Pancreas (tissue), 10 donors: ENCODE measurements at regions not wholly inside any gene's neighbourhood (a gene's known extent, or its start where the extent isn't known, plus 50 kb on each side); places are given as distances from the start of the nearest gene placed in this dataset.

Experiments used
- ATAC-seq, 4 donors: fragments of 200-7000 bp; cut with Tn5 transposase; one replicate each; pipeline versions ENCODE4 v1.8.0 to v1.9.1; 2020; ENCODE audit warnings: mild to moderate bottlenecking in 4 of 4, moderate library complexity in 4 of 4
- DNase-seq, 6 donors: peaks; one replicate each; pipeline ENCODE4 v3.0.0-alpha.2; 2020
- FAIRE-seq: peaks from 2 replicates; lab custom pipeline; 2012; peaks lifted over from hg19 to GRCh38; lab: Jason Lieb, UNC
- H3K27ac ChIP-seq, 4 donors: fragments of 200-600 bp; sonication (generic); 1 replicate in 3 of 4; 2 replicates in 1 of 4; pipeline versions ENCODE4 v1.5.0 to v1.8.0; 2020
- H3K27me3 ChIP-seq, 4 donors: fragments of 200-600 bp; one replicate each; pipeline ENCODE4 v1.8.0; 2021
- H3K36me3 ChIP-seq, 3 donors: fragments of 200-600 bp; sonication (generic) in 1 of 3; one replicate each; pipeline versions ENCODE4 v1.5.0 to v1.8.0; 2020 to 2021
- H3K4me1 ChIP-seq, 3 donors: fragments of 200-600 bp; one replicate each; pipeline ENCODE4 v1.8.0; 2021
- H3K4me3 ChIP-seq, 4 donors: fragments of 200-600 bp; sonication (generic) in 2 of 4; one replicate each; pipeline versions ENCODE4 v1.5.0 to v1.8.0; 2020 to 2021
- H3K9me3 ChIP-seq, 4 donors: fragments of 200-600 bp; one replicate each; pipeline ENCODE4 v1.8.0; 2021
- CTCF ChIP-seq, 4 donors: fragments of 200-600 bp; sonication (generic) in 3 of 4; IDR thresholded peaks; one replicate each; pipeline versions ENCODE4 v1.5.0 to v1.8.0; 2021; ENCODE audit warnings: antibody characterized with exemption in 4 of 4
- WGBS, 2 donors: extraction: QIAGEN DNeasy Blood & Tissue Kit; methylation state at CpG; one replicate each; pipeline ENCODE4 v1.1.7; 2013; 5-methylcytosine and 5-hydroxymethylcytosine counted together
- intact Hi-C, 3 donors: fragments of 100-400 bp; cut with DNase I; formaldehyde crosslinking; loops; one replicate each; pipeline versions ENCODE4 v1.11.1 to v1.14.2; 2022
- donor health status: healthy with polysubstance abuse.
- donor health status: DM: no; HTN: no; CAD: no; lungs with moderate emphysema.
- donor health status: DM: no; HTN: no; CAD: no.
- donor health status: control.
- donor health status: control.
- donor health status: Bipolar disorder and iron deficiency.
- donor health status: DM: yes; HTN: yes; CAD: no.
- donor health status: DM: no; HTN: no; CAD: no.
- donor health status: DM: no; HTN: no; CAD: no.
- donor health status: DM: yes; HTN: yes; CAD: no.

GRCh38 chr2:19607931-19608771 is 249.7 kb upstream of the OSR1 start:
- 51 to 53% methylated on average over 4 of the region's 4 CpGs for WGBS, 2 donors

GRCh38 chr2:19607400-19607799 is 249.0 kb upstream of the OSR1 start:
- Histone ChIP-seq H3K27ac (no peak overlapping the region), H3K36me3 (no peaks in the 10 kb centered on the region), H3K4me3 (no peak overlapping the region), H3K4me1 (no peaks in the 10 kb centered on the region), H3K27me3 (no peaks in the 10 kb centered on the region), H3K9me3 (no peaks in the 10 kb centered on the region)
- intact Hi-C loops: no loop called here
- FAIRE-seq (no peak), ATAC-seq (no peak), DNase-seq (no peak)
- 59 to 60% methylated on average over 5 of the region's 5 CpGs for whole genome bisulfite sequencing, 2 donors
- no peak for TF ChIP-seq CTCF (IDR thresholded peaks at IDR 0.05)

More at GRCh38 chr2:19607931-19608771, 249.7 kb upstream of the OSR1 start:
- ATAC-seq (peak in 3 of 4 donors; percentile 46 to 49 (median 47)), DNase-seq (peak in 1 of 6 donors; percentile 19), FAIRE-seq (no peak)
- Histone ChIP-seq H3K4me3 (no peak overlapping the region), H3K36me3 (no peaks in the 10 kb centered on the region), H3K27ac (no peak overlapping the region), H3K27me3 (no peaks in the 10 kb centered on the region), H3K4me1 (no peaks in the 10 kb centered on the region), H3K9me3 (no peaks in the 10 kb centered on the region)
- TF ChIP-seq CTCF (IDR thresholded peaks at IDR 0.05): no peak
- intact Hi-C loops: no loop called here

GRCh38 chr2:19600982-19601381 is 242.6 kb upstream of the OSR1 start:
- H3K4me1 ChIP-seq: no peaks in the 10 kb centered on the region
- no peaks in the 10 kb centered on the region for H3K36me3 ChIP-seq
- intact Hi-C loops: no loop called here
- no peak for TF ChIP-seq CTCF (IDR thresholded peaks at IDR 0.05)
- DNase-seq: no peak
- H3K27ac ChIP-seq: no peak overlapping the region
- 67 to 79% methylated on average over 2 of the region's 2 CpGs for WGBS, 2 donors
- no peak overlapping the region for H3K4me3 ChIP-seq
- no peak for ATAC-seq
- no peaks in the 10 kb centered on the region for H3K9me3 ChIP-seq
- no peaks in the 10 kb centered on the region for H3K27me3 ChIP-seq
- no peak for FAIRE-seq

DNA sequence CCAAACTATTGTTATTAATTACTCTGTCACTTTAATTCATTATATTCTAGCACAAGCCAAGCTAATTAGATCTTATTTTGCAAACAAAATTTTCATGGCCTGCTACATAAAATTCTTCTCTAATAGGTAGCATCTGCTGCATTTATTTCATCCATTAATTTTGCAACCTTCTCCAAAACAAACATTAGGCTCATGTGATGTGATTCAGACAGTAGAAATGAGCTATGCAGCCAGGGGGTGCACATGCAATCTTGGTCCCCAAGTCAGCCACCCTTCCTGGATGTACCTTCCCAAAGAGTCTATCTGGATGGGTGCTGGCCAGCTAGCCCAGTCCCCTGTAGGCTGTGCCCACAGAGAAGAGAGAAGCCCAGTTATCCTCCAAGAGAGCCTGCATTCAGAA is 242.1 kb upstream of the OSR1 start:
- H3K36me3 ChIP-seq: no peaks in the 10 kb centered on the region
- H3K4me1 ChIP-seq: no peaks in the 10 kb centered on the region
- no peak for TF ChIP-seq CTCF (IDR thresholded peaks at IDR 0.05)
- DNase-seq: no peak
- no peaks in the 10 kb centered on the region for H3K9me3 ChIP-seq
- no peaks in the 10 kb centered on the region for H3K27me3 ChIP-seq
- FAIRE-seq: no peak
- H3K27ac ChIP-seq: no peak overlapping the region
- no peak overlapping the region for H3K4me3 ChIP-seq
- ATAC-seq: no peak
- intact Hi-C loops: no loop called here

- ATAC-seq: no peak
- Histone ChIP-seq H3K4me1 (no peaks in the 10 kb centered on the region), H3K27me3 (no peaks in the 10 kb centered on the region), H3K4me3 (no peak overlapping the region), H3K27ac (no peak overlapping the region), H3K36me3 (no peaks in the 10 kb centered on the region), H3K9me3 (no peaks in the 10 kb centered on the region)
- DNase-seq: no peak
- intact Hi-C loops: no loop called here
- no peak for FAIRE-seq
- no peak for TF ChIP-seq CTCF (IDR thresholded peaks at IDR 0.05)
- WGBS, 2 donors: 41 to 62% methylated on average over 3 of the region's 3 CpGs
These were observed 240.5 kb upstream of the OSR1 start for GRCh38 chr2:19598971-19599370.
